ENCODE measurements at regions not wholly inside any gene's neighbourhood (a gene's known extent, or its start where the extent isn't known, plus 50 kb on each side); places are given as distances from the start of the nearest gene placed in this dataset.
"Not testable (repeated sequence)": the region's sequence is repeated elsewhere in the genome, so short reads cannot be mapped to it uniquely, and the experiment has no call there.

GRCh38 chr6:85838351-85839119 is 195.8 kb upstream of the SYNCRIP start:
- DNase-seq (ENCODE audit: low spot score): not testable (repeated sequence)

GRCh38 chr6:85828973-85829372 is 186.3 kb upstream of the SYNCRIP start:
- DNase-seq (ENCODE audit: low spot score): no peak

GRCh38 chr6:85826997-85827396 is 184.3 kb upstream of the SYNCRIP start:
- DNase-seq (ENCODE audit: low spot score): no peak

DNA sequence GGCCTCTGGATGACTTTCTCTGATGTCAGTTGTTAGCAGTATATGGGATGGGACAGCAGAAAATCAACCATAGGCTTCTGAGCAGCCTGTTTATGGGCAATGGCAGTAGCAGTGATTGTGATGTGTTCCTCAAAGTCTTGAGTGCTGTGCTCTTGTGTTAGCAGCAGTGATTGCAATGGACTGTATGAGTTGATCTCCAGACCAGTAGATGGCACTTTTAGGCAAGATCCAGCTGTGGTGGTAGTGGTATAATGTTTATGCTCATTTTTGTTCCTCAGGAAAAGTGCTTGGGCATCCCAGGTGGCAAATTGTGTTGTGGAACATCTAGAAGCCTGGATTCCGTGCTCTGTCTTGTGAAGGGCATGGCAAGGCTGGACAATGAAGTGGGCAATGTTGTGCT is 181.6 kb upstream of the SYNCRIP start:
- no peak for DNase-seq (ENCODE audit: low spot score)

DNA sequence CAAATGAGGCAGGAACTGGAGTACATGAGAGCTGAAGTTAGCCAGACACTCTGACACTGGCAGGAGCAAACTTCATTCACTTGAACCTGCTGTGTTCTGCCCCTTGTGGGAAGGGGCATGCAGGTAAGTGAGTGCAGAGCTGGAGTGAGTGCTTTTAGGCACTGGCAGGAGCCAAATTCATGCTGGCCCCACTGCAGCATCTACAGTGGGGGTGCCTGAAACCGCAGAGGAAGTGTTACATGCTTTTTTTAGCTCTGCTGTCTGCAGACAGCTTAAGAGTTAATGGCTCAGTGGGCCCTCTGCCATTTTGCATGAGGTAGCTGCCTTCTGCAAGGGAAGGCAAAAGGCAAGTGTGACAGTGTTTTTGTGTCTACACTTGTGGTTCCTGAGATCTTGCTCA is 167.9 kb upstream of the SYNCRIP start:
- no peak for DNase-seq (ENCODE audit: low spot score)

GRCh38 chr6:85803721-85804120 is 161.0 kb upstream of the SYNCRIP start:
- no peak for DNase-seq (ENCODE audit: low spot score)

DNA sequence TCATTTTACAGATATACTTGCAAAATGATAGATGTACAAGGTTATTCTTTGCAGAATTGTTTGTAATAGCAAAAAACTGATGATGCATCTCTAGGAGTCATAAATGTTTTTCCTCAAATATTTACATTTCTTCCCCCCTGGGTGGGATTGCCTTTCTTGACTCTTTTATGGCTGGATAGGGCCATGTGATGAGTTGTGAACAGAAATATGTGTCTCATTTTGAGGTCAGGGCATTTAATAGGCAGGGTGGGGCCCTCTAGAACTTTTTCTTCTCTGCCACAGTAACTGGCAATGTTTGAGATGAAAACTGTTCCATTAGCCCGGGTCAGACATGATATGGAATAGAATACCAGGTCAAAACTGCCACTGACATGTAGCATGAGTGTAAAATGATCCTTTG is 159.5 kb upstream of the SYNCRIP start:
- no peak for DNase-seq (ENCODE audit: low spot score)

GRCh38 chr6:85798931-85799652 is 156.4 kb upstream of the SYNCRIP start:
- no peak for DNase-seq (ENCODE audit: low spot score)

DNA sequence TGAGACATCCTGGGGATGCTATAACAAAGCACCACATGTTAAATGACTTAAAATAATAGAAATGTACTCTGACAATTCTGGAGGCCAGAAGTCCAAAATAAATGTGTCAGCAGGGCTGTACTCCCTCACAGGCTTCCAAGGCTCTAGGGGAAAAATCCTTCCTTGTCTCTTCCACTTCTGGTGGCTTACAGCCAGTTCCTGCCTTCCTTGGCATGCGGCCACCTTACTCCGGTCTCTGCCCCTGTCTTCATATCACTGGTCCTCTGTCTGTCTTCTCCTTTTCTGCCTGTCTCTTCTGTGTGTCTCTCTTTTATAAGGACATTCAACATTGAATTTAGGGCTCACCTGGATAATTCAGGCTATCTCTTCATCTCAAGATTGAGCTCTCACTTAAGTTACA is 155.3 kb upstream of the SYNCRIP start:
- DNase-seq (ENCODE audit: low spot score): no peak

DNA sequence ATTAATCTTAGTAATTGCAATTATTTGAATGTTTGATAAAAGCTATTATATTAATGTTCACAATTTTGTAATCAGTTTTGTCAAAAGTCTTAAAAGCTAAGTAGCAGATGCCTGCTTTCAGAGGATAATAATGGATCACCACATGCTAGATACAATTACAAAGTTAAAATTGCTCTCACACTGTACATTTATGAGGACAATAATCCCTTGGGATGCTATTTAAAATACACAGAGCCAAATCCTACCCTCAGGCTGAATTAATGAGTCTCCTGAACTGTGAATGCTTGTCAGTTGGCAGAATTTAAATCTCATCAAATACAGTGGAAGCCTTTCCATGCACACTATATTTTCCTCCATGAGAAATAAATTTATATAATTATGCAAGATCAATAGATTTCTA is 153.3 kb upstream of the SYNCRIP start:
- DNase-seq (ENCODE audit: low spot score): no peak

DNA sequence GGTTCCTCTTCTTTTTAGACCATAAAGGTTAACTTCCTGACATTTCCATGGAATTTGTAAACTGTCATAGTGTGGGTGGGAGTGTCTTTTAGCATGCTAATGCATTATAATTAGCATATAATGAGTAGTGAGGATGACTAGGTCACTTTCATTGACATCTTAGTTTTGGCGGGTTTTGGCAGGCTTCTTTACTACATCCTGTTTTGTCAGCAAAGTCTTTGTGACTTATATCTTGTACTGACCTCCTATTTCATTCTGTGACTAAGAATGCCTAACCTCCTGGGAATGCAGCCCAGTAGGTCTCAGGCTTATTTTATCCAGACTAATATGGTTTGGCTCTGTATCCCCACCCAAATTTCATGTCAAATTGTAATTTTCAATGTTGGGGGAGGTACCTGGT is 149.6 kb upstream of the SYNCRIP start:
- no peak for DNase-seq (ENCODE audit: low spot score)

DNA sequence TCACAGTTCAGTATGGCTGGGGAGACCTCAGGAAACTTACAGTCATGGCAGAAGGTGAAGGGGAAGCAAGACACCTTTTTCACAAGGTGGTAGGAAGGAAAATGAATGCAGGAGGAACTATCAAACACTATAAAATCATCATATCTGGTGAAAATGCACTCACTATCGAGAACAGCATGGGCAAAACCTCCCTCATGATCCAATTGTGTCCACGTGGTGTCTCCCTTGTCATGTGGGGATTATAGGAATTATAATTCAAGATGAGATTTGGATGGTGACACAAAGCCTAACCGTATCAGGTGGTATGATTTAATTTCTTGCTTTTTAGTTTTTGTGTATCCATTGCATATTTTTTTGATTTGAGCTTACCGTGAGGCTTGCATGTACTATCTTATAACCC is 133.2 kb upstream of the SYNCRIP start:
- no peak for DNase-seq (ENCODE audit: low spot score)

DNA sequence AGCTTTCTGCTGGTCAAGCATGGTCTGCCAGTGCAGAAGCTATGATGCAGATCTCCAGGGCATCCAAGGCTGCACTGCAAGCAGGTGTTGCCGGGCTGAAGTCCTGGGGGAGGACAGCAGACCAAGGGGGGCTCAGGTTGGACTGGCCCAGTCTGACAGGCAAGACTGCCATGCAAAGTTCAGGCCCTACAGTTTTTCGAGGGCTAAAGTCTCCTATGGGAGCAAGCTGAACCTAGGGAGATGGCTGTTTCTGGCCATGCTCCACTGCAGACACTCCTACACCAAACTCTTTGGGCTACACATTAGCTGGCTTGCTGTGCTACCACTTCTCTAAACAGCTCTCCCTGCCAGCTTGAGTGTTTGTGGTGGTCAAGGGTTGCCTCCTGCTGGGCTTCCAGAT is 130.0 kb upstream of the SYNCRIP start:
- no peak for DNase-seq (ENCODE audit: low spot score)

- no peak for DNase-seq (ENCODE audit: low spot score)
These were observed 129.3 kb upstream of the SYNCRIP start for GRCh38 chr6:85771925-85772430.

DNA sequence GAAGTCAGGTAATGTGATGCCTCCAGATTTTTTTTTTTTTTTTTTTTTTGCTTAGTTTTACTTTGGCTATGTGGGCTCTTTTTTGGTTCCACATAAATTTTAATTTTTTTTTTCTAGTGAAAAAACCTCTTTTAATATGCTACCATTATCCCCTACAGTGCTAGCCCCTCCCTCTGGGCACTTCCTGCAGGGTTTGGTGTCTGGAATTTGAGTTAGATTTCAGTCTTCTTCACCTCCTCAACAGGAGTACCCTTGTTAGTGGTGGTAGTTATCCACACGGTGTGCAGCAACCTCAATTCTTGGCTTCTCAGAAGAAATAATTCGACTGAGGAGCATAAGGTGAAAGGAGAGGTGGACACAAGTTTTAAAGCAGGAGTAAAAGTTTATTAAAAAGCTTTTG is 128.8 kb upstream of the SYNCRIP start:
- no peak for DNase-seq (ENCODE audit: low spot score)

DNA sequence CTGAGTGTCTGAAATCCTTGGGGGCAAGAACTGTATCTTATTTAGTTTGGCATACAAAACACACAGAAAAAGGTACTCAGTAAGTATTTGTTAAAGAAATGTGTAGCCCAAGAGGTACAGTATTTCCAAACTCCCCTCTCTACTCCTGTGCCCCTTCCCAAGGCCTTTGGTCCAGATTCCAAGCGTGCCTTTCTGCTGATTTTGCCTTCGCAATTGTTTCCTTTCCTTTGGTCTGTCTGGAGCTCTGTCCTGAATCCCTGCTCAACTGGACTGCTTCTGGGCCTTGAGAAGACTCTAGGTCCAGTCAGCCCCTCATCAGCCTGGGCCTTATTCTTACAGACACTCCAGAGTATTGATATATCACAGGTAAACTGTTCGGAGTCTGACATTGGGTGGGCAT is 122.2 kb upstream of the SYNCRIP start:
- no peak for DNase-seq (ENCODE audit: low spot score)

DNA sequence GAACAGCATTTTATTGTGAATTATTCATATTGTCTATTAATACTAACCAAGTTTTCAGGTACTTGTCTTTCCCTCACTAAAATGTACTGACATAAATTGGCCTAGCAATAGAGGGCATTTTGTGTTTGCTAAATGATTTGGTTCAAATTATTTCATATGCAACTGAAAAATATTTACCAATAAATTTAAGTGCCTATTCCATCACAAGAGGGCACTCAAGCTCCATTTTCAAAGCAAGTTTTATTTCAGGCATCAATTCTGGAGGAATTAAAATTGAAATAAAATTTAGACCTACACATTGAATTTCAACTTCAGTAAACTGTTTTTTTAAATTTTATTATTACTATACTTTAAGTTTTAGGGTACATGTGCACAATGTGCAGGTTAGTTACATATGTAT is 114.3 kb upstream of the SYNCRIP start:
- peak; percentile 50 for DNase-seq (ENCODE audit: low spot score)

- DNase-seq (ENCODE audit: low spot score): no peak
These were observed 112.2 kb upstream of the SYNCRIP start for GRCh38 chr6:85754894-85755293.

DNA sequence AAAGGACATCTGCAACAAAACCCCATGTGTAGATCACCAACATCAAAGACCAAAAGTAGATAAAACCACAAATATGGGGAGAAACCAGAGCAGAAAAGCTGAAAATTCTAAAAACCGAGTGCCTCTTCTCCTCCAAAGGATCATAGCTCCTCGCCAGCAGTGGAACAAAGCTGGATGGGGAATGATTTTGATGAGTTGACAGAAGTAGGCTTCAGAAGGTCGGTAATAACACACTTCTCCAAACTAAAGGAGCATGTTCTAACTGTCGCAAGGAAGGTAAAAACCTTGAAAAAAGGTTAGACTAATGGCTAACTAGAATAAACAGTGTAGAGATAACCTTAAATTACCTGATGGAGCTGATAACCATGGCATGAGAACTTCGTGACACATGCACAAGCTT is 109.9 kb upstream of the SYNCRIP start:
- DNase-seq (ENCODE audit: low spot score): no peak

DNA sequence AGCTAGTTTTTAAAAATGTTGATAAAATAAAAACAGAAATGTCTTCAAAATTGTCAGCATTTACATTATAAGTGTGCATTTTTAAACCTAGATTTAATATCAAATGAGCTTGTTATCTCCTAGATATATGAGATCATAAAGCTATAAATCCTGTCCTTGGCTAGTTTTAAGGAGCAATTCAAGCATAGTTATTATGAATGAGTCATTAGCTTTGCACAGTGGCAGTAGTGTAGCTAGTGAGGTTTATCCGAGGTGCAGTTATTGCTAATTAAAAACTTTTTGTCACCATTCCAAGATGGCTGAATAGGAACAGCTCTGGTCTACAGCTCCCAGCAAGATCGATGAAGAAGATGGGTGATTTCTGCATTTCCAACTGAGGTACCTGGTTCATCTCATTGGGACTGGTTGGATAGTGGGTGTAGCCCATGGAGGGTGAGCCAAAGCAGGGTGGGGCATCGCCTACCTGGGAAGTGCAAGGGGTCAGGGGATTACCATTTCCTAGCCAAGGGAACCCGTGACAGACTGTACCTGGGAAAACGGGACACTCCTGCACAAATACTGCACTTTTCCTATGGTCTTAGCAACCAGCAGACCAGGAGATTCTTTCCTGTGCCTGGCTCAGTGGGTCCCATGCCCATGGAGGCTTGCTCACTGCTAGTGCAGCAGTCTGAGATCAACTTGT is 108.8 kb upstream of the SYNCRIP start:
- no peak for DNase-seq (ENCODE audit: low spot score)

- DNase-seq (ENCODE audit: low spot score): not testable (repeated sequence)
These were observed 107.5 kb upstream of the SYNCRIP start for GRCh38 chr6:85750146-85750545.

GRCh38 chr6:85749236-85749635 is 106.5 kb upstream of the SYNCRIP start:
- DNase-seq (ENCODE audit: low spot score): no peak

GRCh38 chr6:85747666-85748065 is 105.0 kb upstream of the SYNCRIP start:
- no peak for DNase-seq (ENCODE audit: low spot score)

Measured in NAMALWA (cell line).